Esophagus squamous epithelium (tissue), 4 donors: ENCODE measurements at regions not wholly inside any gene's neighbourhood (a gene's known extent, or its start where the extent isn't known, plus 50 kb on each side); places are given as distances from the start of the nearest gene placed in this dataset.

Experiments used
- CTCF ChIP-seq, 6 experiments: fragments of 450-650 bp in 4 of 6; fragments of 200-600 bp in 2 of 6; sonication (generic) in 2 of 6; IDR thresholded peaks; one replicate each; pipeline ENCODE4 v1.5.1; 2016 to 2019; ENCODE audit warnings: antibody characterized with exemption in 6 of 6, mild to moderate bottlenecking in 4 of 6, moderate library complexity in 4 of 6
- POLR2A ChIP-seq, 4 donors: fragments of 450-650 bp; IDR thresholded peaks; one replicate each; pipeline ENCODE4 v1.6.1; 2017; ENCODE audit warnings: antibody characterized with exemption in 4 of 4, mild to moderate bottlenecking in 4 of 4, moderate library complexity in 3 of 4

DNA sequence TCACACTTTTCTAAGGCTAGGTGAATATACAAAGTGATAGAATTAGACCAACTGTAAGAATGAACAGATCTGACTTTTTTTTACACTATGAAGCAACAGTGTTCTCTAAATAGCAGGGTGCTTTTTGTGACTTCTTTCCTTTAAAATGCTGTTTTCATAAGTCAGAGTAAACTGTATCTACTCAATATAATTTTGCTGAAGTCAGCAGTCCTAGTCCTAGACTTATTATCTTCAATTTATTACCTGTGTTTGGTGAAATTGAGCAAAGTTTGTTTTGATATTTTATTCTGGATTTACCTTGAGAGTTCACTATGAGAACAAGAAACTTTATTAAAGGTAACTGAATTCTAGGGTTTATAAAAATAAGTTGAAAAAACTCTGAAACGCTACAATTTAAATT, 651.3 kb upstream of the MIS18BP1 start:
- TF ChIP-seq CTCF (IDR thresholded peaks at IDR 0.05) (no peak), POLR2A (IDR thresholded peaks at IDR 0.05) (no peak)
